ENCODE measurements at regions not wholly inside any gene's neighbourhood (a gene's known extent, or its start where the extent isn't known, plus 50 kb on each side); places are given as distances from the start of the nearest gene placed in this dataset.
A peak's percentile ranks its signal among the peaks of the same experiment; 100 is the strongest.

DNA sequence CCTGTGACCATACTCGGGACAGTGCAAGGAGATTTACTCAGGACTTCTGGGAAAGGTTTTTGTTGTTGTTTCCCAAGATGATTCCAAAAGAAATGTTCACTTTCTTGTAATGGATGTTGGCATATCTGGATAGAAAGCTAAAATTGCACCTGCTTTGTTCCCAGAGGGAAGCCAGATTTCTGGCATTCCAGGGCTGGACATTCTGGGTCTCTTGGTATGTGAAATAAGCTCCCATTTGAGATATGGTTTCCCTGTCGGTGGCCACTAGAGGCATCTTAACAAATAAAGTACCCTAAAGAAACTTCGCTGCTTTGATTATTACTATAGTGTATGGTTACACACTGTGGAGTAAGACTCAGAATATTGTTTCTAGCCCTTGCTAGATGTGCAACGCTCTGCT is 737.3 kb downstream of the BRINP1 start:
- H3K27me3 ChIP-seq (ENCODE audit: control insufficient read depth, insufficient read depth, low read length), result no peaks in the 10 kb centered on the region
- H3K4me1 ChIP-seq (ENCODE audit: control insufficient read depth, insufficient read depth, low read length), result no peaks in the 10 kb centered on the region
- no peaks in the 10 kb centered on the region for H3K36me3 ChIP-seq (ENCODE audit: control insufficient read depth, insufficient read depth, low read length)
- peaks cover 4% of the 10 kb centered on the region; the same call in 1 of the 2 replicates for H3K9me3 ChIP-seq (ENCODE audit: control insufficient read depth, insufficient read depth, low read length)
- no peak overlapping the region for H3K9ac ChIP-seq (ENCODE audit: low read depth, low read length)
- H3K4me3 ChIP-seq (ENCODE audit: low read depth, low read length), result no peak overlapping the region
- H3K27ac ChIP-seq (ENCODE audit: low read depth, low read length), result no peak overlapping the region

DNA sequence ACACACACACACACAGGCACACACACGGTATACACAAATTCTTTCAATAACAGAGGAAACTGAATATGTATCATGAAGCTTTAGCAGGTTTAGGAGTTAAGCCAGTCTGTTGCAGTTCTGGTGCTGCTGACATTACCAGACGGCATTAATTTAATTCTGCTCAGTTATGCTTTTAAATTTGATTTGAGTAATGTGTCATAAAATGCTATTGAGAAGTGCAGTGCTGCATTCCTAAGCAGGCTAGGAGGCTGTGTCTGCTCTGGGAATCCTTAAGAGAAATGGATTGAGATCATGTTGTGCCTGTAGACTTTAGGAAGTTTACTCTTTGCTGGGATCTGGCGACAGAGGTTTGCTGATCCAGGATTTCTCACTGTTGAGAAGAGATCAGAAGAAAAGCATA is 733.8 kb downstream of the BRINP1 start:
- Histone ChIP-seq H3K27ac (ENCODE audit: low read depth, low read length) (no peak overlapping the region), H3K36me3 (ENCODE audit: control insufficient read depth, insufficient read depth, low read length) (no peaks in the 10 kb centered on the region)

DNA sequence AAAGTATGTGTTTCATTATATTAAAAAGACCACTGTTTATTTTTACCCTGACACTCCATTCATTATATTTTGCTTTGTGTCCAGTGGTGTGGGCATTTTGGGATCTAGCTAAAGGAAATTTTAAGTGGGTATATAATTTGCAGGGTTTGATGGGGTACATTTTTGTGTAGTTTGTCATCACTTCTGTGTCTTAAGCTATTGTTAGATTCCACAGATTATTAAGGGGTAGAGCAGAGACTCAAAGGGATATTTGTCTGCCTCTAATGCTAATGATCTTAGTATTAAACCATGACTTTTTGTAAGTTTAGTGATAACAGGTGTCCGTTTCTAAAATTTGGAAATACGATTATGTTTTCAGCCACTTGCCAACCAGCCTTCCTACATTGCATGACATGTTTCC is 731.6 kb downstream of the BRINP1 start:
- H3K27me3 ChIP-seq (ENCODE audit: control insufficient read depth, insufficient read depth, low read length), result no peaks in the 10 kb centered on the region
- H3K9me3 ChIP-seq (ENCODE audit: control insufficient read depth, insufficient read depth, low read length), result peaks cover 11% of the 10 kb centered on the region
- no peak overlapping the region for H3K4me3 ChIP-seq (ENCODE audit: low read depth, low read length)
- H3K9ac ChIP-seq (ENCODE audit: low read depth, low read length), result no peak overlapping the region
- no peaks in the 10 kb centered on the region for H3K36me3 ChIP-seq (ENCODE audit: control insufficient read depth, insufficient read depth, low read length)
- H3K27ac ChIP-seq (ENCODE audit: low read depth, low read length), result no peak overlapping the region
- peaks cover under 1% of the 10 kb centered on the region; the same call in 1 of the 2 replicates for H3K4me1 ChIP-seq (ENCODE audit: control insufficient read depth, insufficient read depth, low read length)

More for the DNA sequence above, 733.8 kb downstream of the BRINP1 start:
- H3K27me3 ChIP-seq (ENCODE audit: control insufficient read depth, insufficient read depth, low read length), result no peaks in the 10 kb centered on the region
- no peak overlapping the region for H3K9ac ChIP-seq (ENCODE audit: low read depth, low read length)
- H3K9me3 ChIP-seq (ENCODE audit: control insufficient read depth, insufficient read depth, low read length), result peaks cover 11% of the 10 kb centered on the region
- H3K4me3 ChIP-seq (ENCODE audit: low read depth, low read length), result no peak overlapping the region
- no peaks in the 10 kb centered on the region for H3K4me1 ChIP-seq (ENCODE audit: control insufficient read depth, insufficient read depth, low read length)

DNA sequence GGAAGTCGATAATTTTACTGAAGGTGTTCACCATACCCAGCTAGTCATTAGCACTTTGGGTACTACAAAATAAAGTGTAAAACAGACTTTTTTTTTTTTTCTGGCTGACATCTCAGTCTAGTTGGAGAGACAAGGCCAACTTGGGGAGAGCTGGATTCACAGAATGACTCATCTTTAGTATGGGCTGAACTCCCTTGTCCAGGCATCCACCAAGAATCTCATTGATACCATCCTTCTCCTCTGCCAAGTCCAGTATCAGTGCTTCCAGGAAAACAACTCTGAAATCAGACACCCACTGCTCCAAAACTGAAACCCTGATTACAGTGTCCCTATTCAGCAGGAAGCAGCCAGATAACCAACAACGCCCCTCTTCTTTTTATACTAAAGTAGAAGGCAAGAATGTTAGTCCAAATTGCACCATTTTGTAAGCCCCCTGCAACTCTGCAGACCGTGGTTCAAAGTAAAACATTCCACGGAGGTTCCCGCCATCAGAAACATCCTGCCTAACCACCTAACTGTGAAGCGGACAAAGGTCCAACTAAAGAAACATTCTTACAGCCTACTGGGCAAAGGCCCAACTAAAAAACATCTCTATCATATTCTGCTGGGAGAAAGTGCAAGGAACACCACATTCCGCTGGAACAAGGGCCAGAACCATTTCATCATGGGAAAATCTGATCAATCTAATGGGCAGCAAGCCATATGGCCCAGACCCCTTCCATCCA is 728.2 kb downstream of the BRINP1 start:
- Histone ChIP-seq H3K9ac (ENCODE audit: low read depth, low read length) (no peak overlapping the region), H3K4me3 (ENCODE audit: low read depth, low read length) (no peak overlapping the region), H3K27me3 (ENCODE audit: control insufficient read depth, insufficient read depth, low read length) (no peaks in the 10 kb centered on the region), H3K36me3 (ENCODE audit: control insufficient read depth, insufficient read depth, low read length) (no peaks in the 10 kb centered on the region), H3K9me3 (ENCODE audit: control insufficient read depth, insufficient read depth, low read length) (peaks cover 7% of the 10 kb centered on the region), H3K4me1 (ENCODE audit: control insufficient read depth, insufficient read depth, low read length) (peaks cover 13% of the 10 kb centered on the region), H3K27ac (ENCODE audit: low read depth, low read length) (no peak overlapping the region)

DNA sequence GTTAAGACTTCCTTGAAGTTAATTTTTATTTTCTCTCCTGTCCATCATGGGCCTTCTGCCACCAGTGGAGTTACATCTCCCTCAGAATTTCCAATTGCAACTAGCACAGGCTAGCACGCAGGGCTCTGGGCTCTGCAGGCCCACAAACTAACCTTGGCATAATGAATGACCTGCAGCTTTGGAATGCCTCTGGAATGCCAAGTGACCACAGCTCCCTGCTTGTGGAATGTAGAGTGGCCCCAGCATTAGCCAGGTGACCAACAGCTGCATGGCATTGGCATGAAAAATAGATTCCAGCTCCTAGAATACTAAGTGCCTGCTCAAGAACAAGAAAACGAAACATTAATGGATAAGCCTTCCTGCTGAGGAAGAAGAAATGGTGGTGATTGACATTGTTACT is 726.1 kb downstream of the BRINP1 start:
- Histone ChIP-seq H3K9ac (ENCODE audit: low read depth, low read length) (0 out of 2 replicates have a peak overlapping the region, but pooled peaks have one; percentile 16), H3K4me1 (ENCODE audit: control insufficient read depth, insufficient read depth, low read length) (peaks cover 13% of the 10 kb centered on the region), H3K4me3 (ENCODE audit: low read depth, low read length) (no peak overlapping the region), H3K27me3 (ENCODE audit: control insufficient read depth, insufficient read depth, low read length) (no peaks in the 10 kb centered on the region), H3K36me3 (ENCODE audit: control insufficient read depth, insufficient read depth, low read length) (no peaks in the 10 kb centered on the region), H3K27ac (ENCODE audit: low read depth, low read length) (no peak overlapping the region), H3K9me3 (ENCODE audit: control insufficient read depth, insufficient read depth, low read length) (peaks cover 15% of the 10 kb centered on the region)

DNA sequence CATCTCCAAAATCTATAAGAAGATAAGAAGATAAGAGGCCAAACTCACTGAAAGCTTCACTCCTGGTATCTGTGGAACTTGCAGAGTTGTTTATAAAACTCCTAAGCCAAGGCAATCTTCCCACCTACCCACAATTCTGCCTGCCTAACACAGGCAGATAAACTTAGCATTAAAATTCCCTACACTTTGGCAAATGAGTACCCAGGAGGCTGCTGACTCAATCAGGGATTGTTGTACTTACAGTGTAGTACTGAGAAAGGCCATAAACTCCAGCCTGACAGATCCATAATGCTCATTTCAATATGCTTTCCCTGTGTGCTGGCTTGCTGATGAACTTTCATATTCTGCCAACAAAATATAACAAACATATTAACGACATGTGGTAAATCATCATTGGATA is 725.2 kb downstream of the BRINP1 start:
- no peak overlapping the region for H3K27ac ChIP-seq (ENCODE audit: low read depth, low read length)
- no peak overlapping the region for H3K4me3 ChIP-seq (ENCODE audit: low read depth, low read length)
- H3K27me3 ChIP-seq (ENCODE audit: control insufficient read depth, insufficient read depth, low read length), result no peaks in the 10 kb centered on the region
- no peak overlapping the region for H3K9ac ChIP-seq (ENCODE audit: low read depth, low read length)
- peaks cover 9% of the 10 kb centered on the region for H3K9me3 ChIP-seq (ENCODE audit: control insufficient read depth, insufficient read depth, low read length)
- peaks cover 13% of the 10 kb centered on the region for H3K4me1 ChIP-seq (ENCODE audit: control insufficient read depth, insufficient read depth, low read length)
- no peaks in the 10 kb centered on the region for H3K36me3 ChIP-seq (ENCODE audit: control insufficient read depth, insufficient read depth, low read length)

DNA sequence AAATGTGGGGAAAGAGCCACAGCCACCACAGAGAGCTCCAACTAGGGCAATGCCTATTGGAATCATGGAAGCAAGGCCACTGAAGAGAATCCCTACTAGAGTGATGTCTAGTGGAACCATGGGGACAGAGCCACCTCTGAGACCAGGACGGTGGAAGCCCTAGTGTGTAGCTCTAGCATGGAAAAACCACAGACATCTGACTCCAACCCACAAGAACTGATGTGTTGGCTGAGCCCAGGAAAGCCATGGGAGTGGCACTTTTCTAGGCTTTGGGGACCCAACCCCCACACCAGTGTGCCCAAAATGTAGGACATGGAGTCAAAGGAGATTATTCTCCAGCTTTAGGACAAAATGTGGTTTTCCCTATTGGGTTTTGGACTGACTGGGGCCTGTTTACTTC is 721.9 kb downstream of the BRINP1 start:
- Histone ChIP-seq H3K4me1 (ENCODE audit: control insufficient read depth, insufficient read depth, low read length) (peaks cover 13% of the 10 kb centered on the region), H3K9ac (ENCODE audit: low read depth, low read length) (no peak overlapping the region), H3K27ac (ENCODE audit: low read depth, low read length) (no peak overlapping the region), H3K36me3 (ENCODE audit: control insufficient read depth, insufficient read depth, low read length) (no peaks in the 10 kb centered on the region), H3K4me3 (ENCODE audit: low read depth, low read length) (no peak overlapping the region), H3K9me3 (ENCODE audit: control insufficient read depth, insufficient read depth, low read length) (peaks cover 8% of the 10 kb centered on the region; the same call in 1 of the 2 replicates), H3K27me3 (ENCODE audit: control insufficient read depth, insufficient read depth, low read length) (no peaks in the 10 kb centered on the region)

DNA sequence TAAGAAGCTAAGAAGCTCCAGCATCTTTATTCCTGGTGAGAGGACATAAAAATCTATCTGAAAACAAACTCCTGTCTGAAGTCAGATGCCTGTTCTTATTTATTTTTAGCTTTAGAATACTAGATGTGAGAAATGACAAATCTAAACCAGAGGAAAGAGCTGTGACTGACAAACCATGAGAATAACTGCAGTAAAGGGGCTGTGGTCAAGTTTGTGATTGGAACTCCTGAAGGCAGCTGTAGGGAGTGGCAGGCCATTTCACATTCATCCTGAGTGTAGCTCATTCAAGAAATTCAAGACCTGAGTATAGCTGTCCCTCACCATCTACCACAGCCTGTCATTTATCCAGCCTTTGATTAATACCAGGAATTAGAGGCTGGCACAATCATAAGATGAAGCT is 718.8 kb downstream of the BRINP1 start:
- Histone ChIP-seq H3K36me3 (ENCODE audit: control insufficient read depth, insufficient read depth, low read length) (no peaks in the 10 kb centered on the region), H3K27ac (ENCODE audit: low read depth, low read length) (no peak overlapping the region), H3K4me3 (ENCODE audit: low read depth, low read length) (no peak overlapping the region), H3K4me1 (ENCODE audit: control insufficient read depth, insufficient read depth, low read length) (no peaks in the 10 kb centered on the region), H3K9me3 (ENCODE audit: control insufficient read depth, insufficient read depth, low read length) (peaks cover 8% of the 10 kb centered on the region; the same call in 1 of the 2 replicates), H3K9ac (ENCODE audit: low read depth, low read length) (no peak overlapping the region), H3K27me3 (ENCODE audit: control insufficient read depth, insufficient read depth, low read length) (no peaks in the 10 kb centered on the region)

DNA sequence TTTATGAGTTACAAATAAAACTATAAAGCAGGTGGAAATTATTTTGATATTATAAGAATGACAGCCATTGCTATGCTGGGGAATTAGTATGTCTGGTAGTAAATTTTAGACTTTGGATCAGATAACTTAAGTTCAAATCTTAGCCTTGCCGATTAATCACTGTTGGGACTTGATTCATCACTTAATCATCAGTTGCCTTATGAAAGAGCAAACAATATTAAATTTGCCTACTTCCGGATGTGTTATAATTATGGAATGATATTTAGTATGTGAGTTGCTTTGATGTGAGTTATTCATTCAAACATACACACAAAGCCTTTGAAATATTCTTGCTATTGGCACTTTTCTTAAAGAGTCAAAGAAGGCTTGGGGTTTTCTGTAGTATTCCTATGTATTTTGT is 717.7 kb downstream of the BRINP1 start:
- Histone ChIP-seq H3K27me3 (ENCODE audit: control insufficient read depth, insufficient read depth, low read length) (no peaks in the 10 kb centered on the region), H3K36me3 (ENCODE audit: control insufficient read depth, insufficient read depth, low read length) (no peaks in the 10 kb centered on the region), H3K9me3 (ENCODE audit: control insufficient read depth, insufficient read depth, low read length) (peaks cover 4% of the 10 kb centered on the region; the same call in 1 of the 2 replicates), H3K9ac (ENCODE audit: low read depth, low read length) (no peak overlapping the region), H3K4me3 (ENCODE audit: low read depth, low read length) (no peak overlapping the region), H3K4me1 (ENCODE audit: control insufficient read depth, insufficient read depth, low read length) (no peaks in the 10 kb centered on the region), H3K27ac (ENCODE audit: low read depth, low read length) (no peak overlapping the region)

DNA sequence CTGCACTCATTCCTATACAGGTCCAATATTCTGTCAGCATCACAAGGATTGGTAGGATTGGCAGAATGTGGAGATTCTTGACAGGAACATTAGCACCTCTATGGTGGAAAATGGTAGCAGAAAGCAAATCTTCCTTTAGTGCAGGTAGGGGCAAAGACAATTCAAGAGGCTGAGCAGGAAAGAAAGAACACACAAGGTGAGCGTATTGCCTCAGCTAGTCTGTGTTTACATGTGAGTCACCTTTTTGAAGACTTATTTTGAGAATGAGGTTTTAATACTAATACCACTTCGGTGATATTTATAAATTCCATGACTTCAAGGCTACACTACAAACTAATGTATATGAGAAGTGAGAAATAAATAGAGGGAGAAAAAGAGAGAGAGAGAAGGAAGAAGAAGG is 717.0 kb downstream of the BRINP1 start:
- Histone ChIP-seq H3K4me3 (ENCODE audit: low read depth, low read length) (no peak overlapping the region), H3K9ac (ENCODE audit: low read depth, low read length) (no peak overlapping the region), H3K27ac (ENCODE audit: low read depth, low read length) (no peak overlapping the region), H3K9me3 (ENCODE audit: control insufficient read depth, insufficient read depth, low read length) (no peaks in the 10 kb centered on the region), H3K27me3 (ENCODE audit: control insufficient read depth, insufficient read depth, low read length) (no peaks in the 10 kb centered on the region), H3K4me1 (ENCODE audit: control insufficient read depth, insufficient read depth, low read length) (no peaks in the 10 kb centered on the region), H3K36me3 (ENCODE audit: control insufficient read depth, insufficient read depth, low read length) (no peaks in the 10 kb centered on the region)

DNA sequence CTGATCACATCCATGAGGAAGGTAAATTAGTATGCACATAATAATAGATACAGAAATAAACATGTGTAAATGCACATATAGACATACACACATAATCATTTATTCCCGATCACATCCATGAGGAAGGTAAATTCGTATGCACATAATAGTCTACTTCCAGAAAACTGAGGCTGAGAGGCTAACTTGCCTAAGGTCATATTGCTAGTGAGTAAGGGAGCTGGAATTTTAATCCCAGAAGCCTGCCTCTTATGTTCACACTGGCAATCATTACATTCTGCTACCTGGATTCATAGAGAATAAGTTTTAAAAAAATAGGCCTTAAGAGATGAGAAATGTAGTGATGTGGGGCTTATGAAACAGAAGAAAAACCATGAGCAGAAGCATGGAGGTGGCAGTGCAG is 716.3 kb downstream of the BRINP1 start:
- Histone ChIP-seq H3K4me3 (ENCODE audit: low read depth, low read length) (no peak overlapping the region), H3K9ac (ENCODE audit: low read depth, low read length) (no peak overlapping the region), H3K36me3 (ENCODE audit: control insufficient read depth, insufficient read depth, low read length) (no peaks in the 10 kb centered on the region), H3K27ac (ENCODE audit: low read depth, low read length) (no peak overlapping the region), H3K4me1 (ENCODE audit: control insufficient read depth, insufficient read depth, low read length) (no peaks in the 10 kb centered on the region), H3K27me3 (ENCODE audit: control insufficient read depth, insufficient read depth, low read length) (no peaks in the 10 kb centered on the region), H3K9me3 (ENCODE audit: control insufficient read depth, insufficient read depth, low read length) (no peaks in the 10 kb centered on the region)
